H54 (cell line): ENCODE measurements at regions not wholly inside any gene's neighbourhood (a gene's known extent, or its start where the extent isn't known, plus 50 kb on each side); places are given as distances from the start of the nearest gene placed in this dataset.

Source experiments
- DNase-seq: peaks from one replicate; pipeline ENCODE4 v3.0.0; 2011; ENCODE audit warnings: low spot score, mixed read lengths; ENCODE audit not compliant: insufficient read length
- FAIRE-seq: peaks from 3 replicates; lab custom pipeline; 2011; peaks lifted over from hg19 to GRCh38; lab: Jason Lieb, UNC
- POLR2A ChIP-seq: IDR thresholded peaks from 2 replicates; pipeline ENCODE4 v1.6.1; 2011; ENCODE audit warnings: low read depth, mild to moderate bottlenecking, low read length

GRCh38 chr10:81073155-81073554, 535.5 kb downstream of the SH2D4B start:
- no peak for FAIRE-seq
- TF ChIP-seq POLR2A = no peak
- DNase-seq = no peak

- DNase-seq (no peak), FAIRE-seq (no peak)
Measured at GRCh38 chr10:81081887-81082620, 544.4 kb downstream of the SH2D4B start.

GRCh38 chr10:81082621-81083376, 545.1 kb downstream of the SH2D4B start:
- no peak for FAIRE-seq
- no peak for TF ChIP-seq POLR2A
- no peak for DNase-seq

More at GRCh38 chr10:81081887-81082620, 544.4 kb downstream of the SH2D4B start:
- no peak for TF ChIP-seq POLR2A

- no peak for DNase-seq
- FAIRE-seq = no peak
- no peak for TF ChIP-seq POLR2A
Measured at GRCh38 chr10:81093056-81093455, 555.4 kb downstream of the SH2D4B start.

- DNase-seq (no peak), FAIRE-seq (no peak)
- TF ChIP-seq POLR2A = no peak
Measured at GRCh38 chr10:81095238-81095637, 557.5 kb downstream of the SH2D4B start.

- no peak for TF ChIP-seq POLR2A
- DNase-seq = no peak
- FAIRE-seq = no peak
Measured at GRCh38 chr10:81096558-81096957, 558.9 kb downstream of the SH2D4B start.

- FAIRE-seq = no peak
Measured at GRCh38 chr10:81101062-81101461, 563.4 kb downstream of the SH2D4B start.

GRCh38 chr10:81104494-81104893, 566.8 kb downstream of the SH2D4B start:
- no peak for DNase-seq
- no peak for TF ChIP-seq POLR2A
- FAIRE-seq = no peak

More at GRCh38 chr10:81101062-81101461, 563.4 kb downstream of the SH2D4B start:
- TF ChIP-seq POLR2A = no peak
- no peak for DNase-seq

- FAIRE-seq (no peak), DNase-seq (no peak)
- TF ChIP-seq POLR2A = no peak
Measured at GRCh38 chr10:81108516-81109199, 571.0 kb downstream of the SH2D4B start.

GRCh38 chr10:81109200-81109752, 571.6 kb downstream of the SH2D4B start:
- FAIRE-seq = no peak
- DNase-seq = no peak
- no peak for TF ChIP-seq POLR2A

GRCh38 chr10:81116201-81116600, 578.5 kb downstream of the SH2D4B start:
- DNase-seq (no peak), FAIRE-seq (no peak)
- TF ChIP-seq POLR2A = no peak

- TF ChIP-seq POLR2A = no peak
- FAIRE-seq (no peak), DNase-seq (no peak)
Measured at GRCh38 chr10:81116990-81117389, 579.3 kb downstream of the SH2D4B start.

- DNase-seq (no peak), FAIRE-seq (no peak)
- no peak for TF ChIP-seq POLR2A
Measured at GRCh38 chr10:81127931-81128330, 590.2 kb downstream of the SH2D4B start.

- DNase-seq = no peak
- TF ChIP-seq POLR2A = no peak
- no peak for FAIRE-seq
Measured at GRCh38 chr10:81130014-81130413, 592.3 kb downstream of the SH2D4B start.
